ENCODE measurements at regions not wholly inside any gene's neighbourhood (a gene's known extent, or its start where the extent isn't known, plus 50 kb on each side); places are given as distances from the start of the nearest gene placed in this dataset.

- Histone ChIP-seq H3K27ac (ENCODE audit: insufficient read depth, low read length) (no peak overlapping the region), H3K4me2 (ENCODE audit: extremely low read depth, insufficient read depth, low read length) (no peak overlapping the region), H3K36me3 (ENCODE audit: control insufficient read depth, insufficient read depth, low read length) (no peaks in the 10 kb centered on the region), H3K4me1 (ENCODE audit: control insufficient read depth, extremely low read depth, insufficient read depth, low read length) (no peaks in the 10 kb centered on the region), H3K4me3 (replicated peaks in 1 of 4; ENCODE audit: control extremely low read depth in 1 of 4, insufficient read depth in 1 of 4, low read depth in 3 of 4, low read length in 4 of 4) (no peak overlapping the region), H3K27me3 (ENCODE audit: control insufficient read depth, insufficient read depth, low read length) (no peaks in the 10 kb centered on the region), H2AFZ (ENCODE audit: low read length) (no peak overlapping the region), H4K20me1 (ENCODE audit: control insufficient read depth, extremely low read depth, insufficient read depth, low read length) (no peaks in the 10 kb centered on the region), H3K79me2 (ENCODE audit: control insufficient read depth, insufficient read depth, low read length) (no peaks in the 10 kb centered on the region), H3K9me3 (ENCODE audit: control insufficient read depth, insufficient read depth, low read depth, low read length) (no peaks in the 10 kb centered on the region), H3K9ac (ENCODE audit: insufficient read depth, low read length) (no peak overlapping the region)
- DNase-seq (ENCODE audit: low read depth in 2 of 2) = no peak
- TF ChIP-seq, protein P1, sequence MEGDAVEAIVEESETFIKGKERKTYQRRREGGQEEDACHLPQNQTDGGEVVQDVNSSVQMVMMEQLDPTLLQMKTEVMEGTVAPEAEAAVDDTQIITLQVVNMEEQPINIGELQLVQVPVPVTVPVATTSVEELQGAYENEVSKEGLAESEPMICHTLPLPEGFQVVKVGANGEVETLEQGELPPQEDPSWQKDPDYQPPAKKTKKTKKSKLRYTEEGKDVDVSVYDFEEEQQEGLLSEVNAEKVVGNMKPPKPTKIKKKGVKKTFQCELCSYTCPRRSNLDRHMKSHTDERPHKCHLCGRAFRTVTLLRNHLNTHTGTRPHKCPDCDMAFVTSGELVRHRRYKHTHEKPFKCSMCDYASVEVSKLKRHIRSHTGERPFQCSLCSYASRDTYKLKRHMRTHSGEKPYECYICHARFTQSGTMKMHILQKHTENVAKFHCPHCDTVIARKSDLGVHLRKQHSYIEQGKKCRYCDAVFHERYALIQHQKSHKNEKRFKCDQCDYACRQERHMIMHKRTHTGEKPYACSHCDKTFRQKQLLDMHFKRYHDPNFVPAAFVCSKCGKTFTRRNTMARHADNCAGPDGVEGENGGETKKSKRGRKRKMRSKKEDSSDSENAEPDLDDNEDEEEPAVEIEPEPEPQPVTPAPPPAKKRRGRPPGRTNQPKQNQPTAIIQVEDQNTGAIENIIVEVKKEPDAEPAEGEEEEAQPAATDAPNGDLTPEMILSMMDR (conservative IDR thresholded peaks at IDR 0.05 in 1 of 2, IDR thresholded peaks at IDR 0.05 in 1 of 2; ENCODE audit: low read depth in 1 of 2, low read length in 2 of 2) = no peak
- no peak for TF ChIP-seq EZH2 (IDR thresholded peaks at IDR 0.05; ENCODE audit: low read length, missing control alignments)
Observed at GRCh38 chr7:114156178-114156577, 237.4 kb upstream of the PPP1R3A start.

- H3K4me2 ChIP-seq (ENCODE audit: extremely low read depth, insufficient read depth, low read length) = no peak overlapping the region
- no peak for DNase-seq (ENCODE audit: low read depth in 2 of 2)
- no peaks in the 10 kb centered on the region for H4K20me1 ChIP-seq (ENCODE audit: control insufficient read depth, extremely low read depth, insufficient read depth, low read length)
- no peaks in the 10 kb centered on the region for H3K4me1 ChIP-seq (ENCODE audit: control insufficient read depth, extremely low read depth, insufficient read depth, low read length)
- TF ChIP-seq, protein P1 (conservative IDR thresholded peaks at IDR 0.05 in 1 of 2, IDR thresholded peaks at IDR 0.05 in 1 of 2; ENCODE audit: low read depth in 1 of 2, low read length in 2 of 2) = no peak
- no peak for TF ChIP-seq EZH2 (IDR thresholded peaks at IDR 0.05; ENCODE audit: low read length, missing control alignments)
- no peak overlapping the region for H3K9ac ChIP-seq (ENCODE audit: insufficient read depth, low read length)
- no peaks in the 10 kb centered on the region for H3K79me2 ChIP-seq (ENCODE audit: control insufficient read depth, insufficient read depth, low read length)
- H3K36me3 ChIP-seq (ENCODE audit: control insufficient read depth, insufficient read depth, low read length) = no peaks in the 10 kb centered on the region
- H3K27ac ChIP-seq (ENCODE audit: insufficient read depth, low read length) = no peak overlapping the region
- no peaks in the 10 kb centered on the region for H3K9me3 ChIP-seq (ENCODE audit: control insufficient read depth, insufficient read depth, low read depth, low read length)
- no peak overlapping the region for H2AFZ ChIP-seq (ENCODE audit: low read length)
- H3K4me3 ChIP-seq (replicated peaks in 1 of 4; ENCODE audit: control extremely low read depth in 1 of 4, insufficient read depth in 1 of 4, low read depth in 3 of 4, low read length in 4 of 4) = no peak overlapping the region
- no peaks in the 10 kb centered on the region for H3K27me3 ChIP-seq (ENCODE audit: control insufficient read depth, insufficient read depth, low read length)
Observed at GRCh38 chr7:114155116-114156110, 236.6 kb upstream of the PPP1R3A start.

DNA sequence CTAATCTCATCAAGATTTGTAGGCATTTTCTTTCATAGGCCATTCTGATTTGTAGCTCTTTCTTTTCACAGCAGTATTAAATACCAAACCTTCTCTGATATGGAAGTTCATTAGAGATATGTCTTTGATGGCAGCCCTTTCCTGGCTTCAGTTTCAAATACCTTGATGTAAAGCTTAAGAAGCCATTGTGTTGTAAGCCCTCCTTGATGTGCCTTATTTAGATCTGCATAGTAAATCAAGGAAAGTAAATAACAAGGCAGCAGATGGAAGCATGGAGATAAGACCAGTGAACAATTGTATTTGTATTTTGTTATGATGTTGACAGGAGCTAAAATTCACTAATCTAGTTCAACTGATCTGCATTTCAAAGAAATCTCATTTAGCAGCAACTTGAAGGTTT, 234.9 kb upstream of the PPP1R3A start:
- H3K9ac ChIP-seq (ENCODE audit: insufficient read depth, low read length) = no peak overlapping the region
- no peak overlapping the region for H3K4me3 ChIP-seq (replicated peaks in 1 of 4; ENCODE audit: control extremely low read depth in 1 of 4, insufficient read depth in 1 of 4, low read depth in 3 of 4, low read length in 4 of 4)
- no peaks in the 10 kb centered on the region for H3K36me3 ChIP-seq (ENCODE audit: control insufficient read depth, insufficient read depth, low read length)
- no peaks in the 10 kb centered on the region for H4K20me1 ChIP-seq (ENCODE audit: control insufficient read depth, extremely low read depth, insufficient read depth, low read length)
- no peaks in the 10 kb centered on the region for H3K4me1 ChIP-seq (ENCODE audit: control insufficient read depth, extremely low read depth, insufficient read depth, low read length)
- no peaks in the 10 kb centered on the region for H3K27me3 ChIP-seq (ENCODE audit: control insufficient read depth, insufficient read depth, low read length)
- no peak for TF ChIP-seq EZH2 (IDR thresholded peaks at IDR 0.05; ENCODE audit: low read length, missing control alignments)
- no peak overlapping the region for H3K4me2 ChIP-seq (ENCODE audit: extremely low read depth, insufficient read depth, low read length)
- H3K27ac ChIP-seq (ENCODE audit: insufficient read depth, low read length) = no peak overlapping the region
- DNase-seq (ENCODE audit: low read depth in 2 of 2) = no peak
- H3K79me2 ChIP-seq (ENCODE audit: control insufficient read depth, insufficient read depth, low read length) = no peaks in the 10 kb centered on the region
- H2AFZ ChIP-seq (ENCODE audit: low read length) = no peak overlapping the region
- H3K9me3 ChIP-seq (ENCODE audit: control insufficient read depth, insufficient read depth, low read depth, low read length) = no peaks in the 10 kb centered on the region
